Suprapubic skin (tissue), 4 donors: ENCODE measurements at regions not wholly inside any gene's neighbourhood (a gene's known extent, or its start where the extent isn't known, plus 50 kb on each side); places are given as distances from the start of the nearest gene placed in this dataset.

Source experiments
- EP300 ChIP-seq: sonication (generic); formaldehyde crosslinking; IDR thresholded peaks from one replicate; pipeline ENCODE4 v1.6.1; 2017; ENCODE audit warnings: antibody characterized with exemption
- POLR2AphosphoS5 ChIP-seq, 3 donors: sonication (generic); formaldehyde crosslinking; IDR thresholded peaks; one replicate each; pipeline ENCODE4 v1.6.1; 2017; ENCODE audit warnings: antibody characterized with exemption in 3 of 3
- TF ChIP-seq, protein P1 (sequence below), 2 donors: fragments of 200-600 bp in 1 of 2; fragments of 450-650 bp in 1 of 2; sonication (generic) in 1 of 2; IDR thresholded peaks; one replicate each; pipeline ENCODE4 v1.5.1; 2016 to 2019; ENCODE audit warnings: antibody characterized with exemption in 2 of 2, mild to moderate bottlenecking in 1 of 2, moderate library complexity in 1 of 2

DNA sequence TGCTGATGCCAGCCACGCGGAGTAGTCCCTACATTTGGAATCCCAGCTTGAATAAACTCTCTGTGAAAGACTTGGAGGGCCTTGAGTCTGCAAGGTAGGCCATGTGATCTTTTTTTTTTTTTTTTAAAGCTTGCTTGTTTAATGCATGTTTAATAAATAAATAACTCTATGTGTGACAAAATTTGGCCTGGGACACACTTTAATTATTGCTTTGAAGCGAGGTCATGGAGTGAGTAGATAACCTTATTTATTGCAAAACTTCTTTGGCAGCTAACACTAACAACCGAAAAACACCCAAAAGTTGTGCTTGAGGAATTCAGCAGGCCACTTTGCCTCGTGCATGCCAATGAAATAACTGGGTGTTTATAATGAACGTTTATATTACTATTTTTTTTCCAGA lies 382.2 kb downstream of the FLRT2 start:
- TF ChIP-seq, protein P1, sequence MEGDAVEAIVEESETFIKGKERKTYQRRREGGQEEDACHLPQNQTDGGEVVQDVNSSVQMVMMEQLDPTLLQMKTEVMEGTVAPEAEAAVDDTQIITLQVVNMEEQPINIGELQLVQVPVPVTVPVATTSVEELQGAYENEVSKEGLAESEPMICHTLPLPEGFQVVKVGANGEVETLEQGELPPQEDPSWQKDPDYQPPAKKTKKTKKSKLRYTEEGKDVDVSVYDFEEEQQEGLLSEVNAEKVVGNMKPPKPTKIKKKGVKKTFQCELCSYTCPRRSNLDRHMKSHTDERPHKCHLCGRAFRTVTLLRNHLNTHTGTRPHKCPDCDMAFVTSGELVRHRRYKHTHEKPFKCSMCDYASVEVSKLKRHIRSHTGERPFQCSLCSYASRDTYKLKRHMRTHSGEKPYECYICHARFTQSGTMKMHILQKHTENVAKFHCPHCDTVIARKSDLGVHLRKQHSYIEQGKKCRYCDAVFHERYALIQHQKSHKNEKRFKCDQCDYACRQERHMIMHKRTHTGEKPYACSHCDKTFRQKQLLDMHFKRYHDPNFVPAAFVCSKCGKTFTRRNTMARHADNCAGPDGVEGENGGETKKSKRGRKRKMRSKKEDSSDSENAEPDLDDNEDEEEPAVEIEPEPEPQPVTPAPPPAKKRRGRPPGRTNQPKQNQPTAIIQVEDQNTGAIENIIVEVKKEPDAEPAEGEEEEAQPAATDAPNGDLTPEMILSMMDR (IDR thresholded peaks at IDR 0.05): no peak
- TF ChIP-seq EP300 (no peak), POLR2AphosphoS5 (IDR thresholded peaks at IDR 0.05) (no peak)
